NB4 (cell line): ENCODE measurements at regions not wholly inside any gene's neighbourhood (a gene's known extent, or its start where the extent isn't known, plus 50 kb on each side); places are given as distances from the start of the nearest gene placed in this dataset.

Experiments used
- CTCF ChIP-seq: IDR thresholded peaks from one replicate; pipeline ENCODE4 v1.5.1; 2012; ENCODE audit warnings: low read depth, low read length
- MYC ChIP-seq: IDR thresholded peaks from 2 replicates; pipeline ENCODE4 v1.6.1; 2011; ENCODE audit warnings: low read depth, low read length
- POLR2A ChIP-seq: IDR thresholded peaks from 2 replicates; pipeline ENCODE4 v1.6.1; 2011; ENCODE audit warnings: mild to moderate bottlenecking; ENCODE audit not compliant: insufficient read length; ENCODE audit errors: extremely low read depth

GRCh38 chr1:11388617-11389016 lies 90.3 kb upstream of the DISP3 start:
- no peak for TF ChIP-seq POLR2A
- no peak for TF ChIP-seq CTCF
- no peak for TF ChIP-seq MYC
